ENCODE measurements at regions not wholly inside any gene's neighbourhood (a gene's known extent, or its start where the extent isn't known, plus 50 kb on each side); places are given as distances from the start of the nearest gene placed in this dataset.

- no peaks in the 10 kb centered on the region for H3K9me2 ChIP-seq
- ChIA-PET POLR2A (no interaction called here), CTCF (interaction anchor here (0.7 to 2.6 kb wide), 2 partner anchors 8 to 9 kb away, joined by 3 to 8 read pairs; no protein-coding TSS in a partner anchor)
- no peak overlapping the region for H3K9ac ChIP-seq
- H3F3A ChIP-seq (replicated peaks; ENCODE audit: insufficient read depth): no peaks in the 10 kb centered on the region
- H3K4me1 ChIP-seq (ENCODE audit: control insufficient read depth in 1 of 2, insufficient read depth in 2 of 2, low read depth in 1 of 2, low read length in 1 of 2): no peaks in the 10 kb centered on the region
- H3K4me2 ChIP-seq: no peak overlapping the region
- H3K36me3 ChIP-seq (replicated peaks in 1 of 2; ENCODE audit: control insufficient read depth in 1 of 2, insufficient read depth in 2 of 2, low read length in 1 of 2): no peaks in the 10 kb centered on the region
- no peaks in the 10 kb centered on the region for H3K9me3 ChIP-seq
- no peak for TF ChIP-seq TCF12 (IDR thresholded peaks at IDR 0.05)
- TF ChIP-seq IRF3 (IDR thresholded peaks at IDR 0.05; ENCODE audit: low read depth, low read length): no peak
- TF ChIP-seq TEAD4 (IDR thresholded peaks at IDR 0.05; ENCODE audit: borderline replicate concordance, insufficient read depth): no peak
- TF ChIP-seq SIN3A (IDR thresholded peaks at IDR 0.05; ENCODE audit: borderline replicate concordance, low read depth, low read length): no peak
- no peak for TF ChIP-seq USF1 (IDR thresholded peaks at IDR 0.05; ENCODE audit: borderline replicate concordance, low read depth)
- TF ChIP-seq NRF1 (IDR thresholded peaks at IDR 0.05; ENCODE audit: low read depth, low read length): no peak
- no peak for TF ChIP-seq JUND (IDR thresholded peaks at IDR 0.05)
- no peak for TF ChIP-seq MEF2A (IDR thresholded peaks at IDR 0.05; ENCODE audit: borderline replicate concordance, low read depth)
- TF ChIP-seq RCOR1 (IDR thresholded peaks at IDR 0.05; ENCODE audit: low read length): no peak
- no peak for TF ChIP-seq CHD2 (IDR thresholded peaks at IDR 0.05; ENCODE audit: low read length, partially characterized antibody)
- no peak for TF ChIP-seq EP300 (IDR thresholded peaks at IDR 0.05; ENCODE audit: borderline replicate concordance in 1 of 2, low read depth in 1 of 2, low read length in 1 of 2)
- TF ChIP-seq NFIC (IDR thresholded peaks at IDR 0.05; ENCODE audit: borderline replicate concordance): no peak
- no peak for TF ChIP-seq ELF1 (IDR thresholded peaks at IDR 0.05)
- TF ChIP-seq FOXM1 (IDR thresholded peaks at IDR 0.05; ENCODE audit: low read depth): no peak
- DNase-seq: no peak
- H3K4me3 ChIP-seq (ENCODE audit: low read depth in 2 of 2, low read length in 1 of 2): no peak overlapping the region
- no peaks in the 10 kb centered on the region for H4K20me1 ChIP-seq (ENCODE audit: insufficient read depth)
- 45% methylated on average over 3 of the region's 3 CpGs for WGBS (ENCODE audit: low lambda C conversion rate)
- no peak overlapping the region for H3K27ac ChIP-seq (ENCODE audit: low read depth in 2 of 2, low read length in 1 of 2)
- H2AFZ ChIP-seq (ENCODE audit: low read depth): no peak overlapping the region
- no peaks in the 10 kb centered on the region for H3K79me2 ChIP-seq (ENCODE audit: insufficient read depth)
- no peaks in the 10 kb centered on the region; the same call in none of the 2 replicates for H3K27me3 ChIP-seq (ENCODE audit: insufficient read depth)
These were observed 273.8 kb upstream of the DUSP10 start for GRCh38 chr1:222015686-222016085.

GRCh38 chr1:222014001-222014400 is 272.1 kb upstream of the DUSP10 start:
- ChIA-PET CTCF (interaction anchor here (0.6 to 1.5 kb wide), 3 partner anchors 7 to 1053 kb away, joined by 3 read pairs; no protein-coding TSS in a partner anchor), POLR2A (no interaction called here)
- H4K20me1 ChIP-seq (ENCODE audit: insufficient read depth): no peaks in the 10 kb centered on the region
- H3K27me3 ChIP-seq (ENCODE audit: insufficient read depth): no peaks in the 10 kb centered on the region; the same call in 1 of the 2 replicates
- no peaks in the 10 kb centered on the region for H3K9me2 ChIP-seq
- H3K9me3 ChIP-seq: no peaks in the 10 kb centered on the region
- no peak overlapping the region for H3K9ac ChIP-seq
- H3K4me2 ChIP-seq: no peak overlapping the region
- no peaks in the 10 kb centered on the region for H3K79me2 ChIP-seq (ENCODE audit: insufficient read depth)
- no peaks in the 10 kb centered on the region for H3F3A ChIP-seq (replicated peaks; ENCODE audit: insufficient read depth)
- no peaks in the 10 kb centered on the region for H3K36me3 ChIP-seq (replicated peaks in 1 of 2; ENCODE audit: control insufficient read depth in 1 of 2, insufficient read depth in 2 of 2, low read length in 1 of 2)
- no peaks in the 10 kb centered on the region for H3K4me1 ChIP-seq (ENCODE audit: control insufficient read depth in 1 of 2, insufficient read depth in 2 of 2, low read depth in 1 of 2, low read length in 1 of 2)
- TF ChIP-seq PBX3 (IDR thresholded peaks at IDR 0.05): no peak
- no peak for TF ChIP-seq IRF3 (IDR thresholded peaks at IDR 0.05; ENCODE audit: low read depth, low read length)
- TF ChIP-seq FOXJ3 (CRISPR knock-in tag; IDR thresholded peaks at IDR 0.05): no peak
- TF ChIP-seq NFIC (IDR thresholded peaks at IDR 0.05; ENCODE audit: borderline replicate concordance): no peak
- no peak overlapping the region for H2AFZ ChIP-seq (ENCODE audit: low read depth)
- H3K4me3 ChIP-seq (ENCODE audit: low read depth in 2 of 2, low read length in 1 of 2): no peak overlapping the region
- WGBS (ENCODE audit: low lambda C conversion rate): 50% methylated on average over 4 of the region's 4 CpGs
- H3K27ac ChIP-seq (ENCODE audit: low read depth in 2 of 2, low read length in 1 of 2): no peak overlapping the region
- DNase-seq: no peak
